ENCODE measurements at regions not wholly inside any gene's neighbourhood (a gene's known extent, or its start where the extent isn't known, plus 50 kb on each side); places are given as distances from the start of the nearest gene placed in this dataset.

DNA sequence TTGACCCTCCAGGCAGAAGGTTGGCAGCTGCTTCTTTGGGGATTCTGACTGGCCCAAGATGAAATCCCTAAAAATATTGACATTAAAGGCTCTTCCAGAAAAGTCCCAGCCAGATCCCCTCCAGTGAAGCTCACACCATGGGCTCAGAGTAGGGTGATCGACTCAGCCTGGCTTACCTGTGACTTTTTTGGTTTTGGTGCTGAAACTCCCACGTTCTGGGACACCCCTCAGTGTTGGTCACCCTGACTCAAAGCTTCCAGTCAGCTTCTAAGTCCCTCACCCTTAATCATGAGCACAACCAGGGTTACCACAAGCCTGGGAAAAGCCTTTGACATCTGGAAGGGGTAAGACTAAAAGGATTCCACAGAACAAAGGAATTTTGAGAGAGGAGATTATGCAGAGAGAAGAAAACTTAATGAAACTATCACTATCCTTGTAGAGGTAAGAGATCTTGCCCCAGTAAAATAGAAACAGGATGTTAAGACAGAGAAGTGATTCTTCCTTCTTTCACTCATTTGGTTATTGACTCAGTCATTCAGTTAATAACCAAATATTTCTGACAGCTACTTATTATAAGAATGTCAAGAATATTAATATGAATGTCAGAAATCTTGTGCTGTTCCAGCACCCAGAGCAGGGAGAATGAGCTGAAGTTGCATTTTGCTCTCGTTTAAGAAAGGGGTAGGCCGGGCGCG is 66.8 kb upstream of the SEC11C start:
- no peaks in the 10 kb centered on the region for H3K36me3 ChIP-seq (replicated peaks in 1 of 2; ENCODE audit: control insufficient read depth in 1 of 2, insufficient read depth in 2 of 2, low read length in 2 of 2)
- no peaks in the 10 kb centered on the region for H4K20me1 ChIP-seq (ENCODE audit: insufficient read depth, low read length)
- DNase-seq (ENCODE audit: low spot score) (no peak), FAIRE-seq (no peak), ATAC-seq (no peak)
- H3K27ac ChIP-seq (ENCODE audit: extremely low read length, insufficient read depth, low read length), result no peak overlapping the region
- WGBS (ENCODE audit: low lambda C conversion rate), result 64% methylated on average over 6 of the region's 6 CpGs
- no peak overlapping the region for H2AFZ ChIP-seq (ENCODE audit: low read length)
- in situ Hi-C loops (cut with HindIII; ENCODE audit: extremely low pct_ligation_motif_present, low pct_unique_long_range_greater_than_20kb), result loop anchor here (25.0 kb wide), 2 partner anchors 536 to 686 kb away; no protein-coding TSS in a partner anchor
- TF ChIP-seq LCORL (IDR thresholded peaks at IDR 0.05) (no peak), LCORL (CRISPR knock-in tag; IDR thresholded peaks at IDR 0.05) (no peak), ZNF234 (CRISPR knock-in tag; conservative IDR thresholded peaks at IDR 0.05) (no peak), HMG20A (CRISPR knock-in tag; IDR thresholded peaks at IDR 0.05; ENCODE audit: borderline replicate concordance) (no peak), JARID2 (CRISPR knock-in tag; IDR thresholded peaks at IDR 0.05; ENCODE audit: insufficient replicate concordance) (no peak), TGIF2 (CRISPR knock-in tag; IDR thresholded peaks at IDR 0.05) (no peak), BORCS8-MEF2B (CRISPR knock-in tag; IDR thresholded peaks at IDR 0.05) (no peak), SSRP1 (CRISPR knock-in tag; IDR thresholded peaks at IDR 0.05) (no peak), ZFYVE20 (CRISPR knock-in tag; IDR thresholded peaks at IDR 0.05; ENCODE audit: borderline replicate concordance, low read depth) (no peak), HIVEP1 (CRISPR knock-in tag; IDR thresholded peaks at IDR 0.05) (no peak), PLRG1 (conservative IDR thresholded peaks at IDR 0.05) (no peak), ZNF124 (CRISPR knock-in tag; IDR thresholded peaks at IDR 0.05) (no peak), ZNF274 (CRISPR knock-in tag; IDR thresholded peaks at IDR 0.05) (no peak), ZNF605 (CRISPR knock-in tag; IDR thresholded peaks at IDR 0.05) (no peak)
- TF ChIP-seq, protein P1, sequence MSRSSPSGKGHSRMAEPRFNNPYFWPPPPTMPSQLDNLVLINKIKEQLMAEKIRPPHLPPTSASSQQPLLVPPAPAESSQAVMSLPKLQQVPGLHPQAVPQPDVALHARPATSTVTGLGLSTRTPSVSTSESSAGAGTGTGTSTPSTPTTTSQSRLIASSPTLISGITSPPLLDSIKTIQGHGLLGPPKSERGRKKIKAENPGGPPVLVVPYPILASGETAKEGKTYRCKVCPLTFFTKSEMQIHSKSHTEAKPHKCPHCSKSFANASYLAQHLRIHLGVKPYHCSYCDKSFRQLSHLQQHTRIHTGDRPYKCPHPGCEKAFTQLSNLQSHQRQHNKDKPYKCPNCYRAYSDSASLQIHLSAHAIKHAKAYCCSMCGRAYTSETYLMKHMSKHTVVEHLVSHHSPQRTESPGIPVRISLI (CRISPR knock-in tag; IDR thresholded peaks at IDR 0.05; ENCODE audit: borderline replicate concordance), result no peak
- TF ChIP-seq, protein P2, sequence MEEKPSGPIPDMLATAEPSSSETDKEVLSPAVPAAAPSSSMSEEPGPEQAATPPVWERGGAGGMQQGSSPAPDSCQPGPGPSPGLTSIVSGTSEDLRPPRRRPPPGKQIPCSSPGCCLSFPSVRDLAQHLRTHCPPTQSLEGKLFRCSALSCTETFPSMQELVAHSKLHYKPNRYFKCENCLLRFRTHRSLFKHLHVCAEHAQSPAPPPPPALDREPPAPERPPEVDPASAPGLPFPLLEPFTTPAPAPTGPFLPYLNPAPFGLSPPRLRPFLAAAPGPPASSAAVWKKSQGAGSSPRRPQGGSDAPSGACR (CRISPR knock-in tag; IDR thresholded peaks at IDR 0.05), result no peak
- TF ChIP-seq, protein P3, sequence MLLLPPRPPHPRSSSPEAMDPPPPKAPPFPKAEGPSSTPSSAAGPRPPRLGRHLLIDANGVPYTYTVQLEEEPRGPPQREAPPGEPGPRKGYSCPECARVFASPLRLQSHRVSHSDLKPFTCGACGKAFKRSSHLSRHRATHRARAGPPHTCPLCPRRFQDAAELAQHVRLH (CRISPR knock-in tag; IDR thresholded peaks at IDR 0.05; ENCODE audit: borderline replicate concordance, low read depth), result no peak
- no peaks in the 10 kb centered on the region for H3K9me3 ChIP-seq (ENCODE audit: low read length)
- H3K9ac ChIP-seq (ENCODE audit: insufficient read depth, low read depth, low read length), result no peak overlapping the region
- POLR2A ChIA-PET, result no interaction called here
- H3K4me1 ChIP-seq (ENCODE audit: insufficient read depth, low read length), result no peaks in the 10 kb centered on the region
- H3K4me2 ChIP-seq (ENCODE audit: low read depth, low read length), result no peak overlapping the region
- H3K79me2 ChIP-seq (ENCODE audit: insufficient read depth, low read length), result no peaks in the 10 kb centered on the region
- BruUV-seq (replicated peaks), result no TSS peak
- intact Hi-C loops (cut with micrococcal nuclease; ENCODE audit: unreplicated experiment), result no loop called here
- no peaks in the 10 kb centered on the region for H3K27me3 ChIP-seq (ENCODE audit: control insufficient read depth in 1 of 2, insufficient read depth in 2 of 2, low read length in 2 of 2)
- CTCF ChIA-PET (ENCODE audit: low intra/inter-chr PET ratio, low total read pairs), result no interaction called here
- no peak overlapping the region for H3K4me3 ChIP-seq (replicated peaks in 1 of 3; ENCODE audit: insufficient read depth in 1 of 3, low read depth in 2 of 3, low read length in 3 of 3)

Measured in HepG2 (cell line).